Panc1 (cell line): ENCODE measurements at regions not wholly inside any gene's neighbourhood (a gene's known extent, or its start where the extent isn't known, plus 50 kb on each side); places are given as distances from the start of the nearest gene placed in this dataset.

ENCODE experiments used
- POLR2AphosphoS5 ChIP-seq: IDR thresholded peaks from 2 replicates; pipeline ENCODE4 v1.6.1; 2012; ENCODE audit warnings: mild to moderate bottlenecking, low read depth, low read length, moderate library complexity
- REST ChIP-seq, 2 experiments: IDR thresholded peaks; 2 replicates each; pipeline ENCODE4 v1.6.1; 2011 to 2012; ENCODE audit warnings: low read depth in 2 of 2, control low read depth in 1 of 2, low read length in 1 of 2, mild to moderate bottlenecking in 1 of 2, moderate library complexity in 1 of 2; ENCODE audit not compliant: insufficient read depth in 1 of 2
- SIN3A ChIP-seq: IDR thresholded peaks from 2 replicates; pipeline ENCODE4 v1.6.1; 2012; ENCODE audit warnings: low read depth, mild to moderate bottlenecking, low read length, moderate library complexity, borderline replicate concordance; ENCODE audit not compliant: insufficient read depth
- TF ChIP-seq, protein P1 (sequence below): fragments of 450-650 bp; IDR thresholded peaks from 2 replicates; pipeline ENCODE4 v1.5.1; 2017; ENCODE audit warnings: mild to moderate bottlenecking

DNA sequence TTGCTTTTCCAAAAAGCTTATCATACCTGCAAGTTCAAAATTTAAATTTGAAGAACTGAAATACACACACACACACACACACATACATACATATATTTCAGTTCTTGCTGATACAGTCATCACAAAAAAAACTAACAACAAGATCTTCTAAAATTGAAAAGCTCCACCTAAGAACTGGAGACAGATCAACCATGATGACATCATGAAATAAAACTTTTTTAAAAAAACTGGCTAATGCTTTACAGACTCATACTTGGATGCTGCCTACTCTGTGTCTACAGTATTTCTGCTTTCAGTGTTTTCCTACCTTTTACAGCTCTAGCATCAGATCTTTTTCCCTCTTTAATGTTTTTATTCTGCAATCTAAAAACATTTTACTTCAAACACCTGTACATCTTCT, 261.4 kb downstream of the DIO2 start:
- TF ChIP-seq, protein P1, sequence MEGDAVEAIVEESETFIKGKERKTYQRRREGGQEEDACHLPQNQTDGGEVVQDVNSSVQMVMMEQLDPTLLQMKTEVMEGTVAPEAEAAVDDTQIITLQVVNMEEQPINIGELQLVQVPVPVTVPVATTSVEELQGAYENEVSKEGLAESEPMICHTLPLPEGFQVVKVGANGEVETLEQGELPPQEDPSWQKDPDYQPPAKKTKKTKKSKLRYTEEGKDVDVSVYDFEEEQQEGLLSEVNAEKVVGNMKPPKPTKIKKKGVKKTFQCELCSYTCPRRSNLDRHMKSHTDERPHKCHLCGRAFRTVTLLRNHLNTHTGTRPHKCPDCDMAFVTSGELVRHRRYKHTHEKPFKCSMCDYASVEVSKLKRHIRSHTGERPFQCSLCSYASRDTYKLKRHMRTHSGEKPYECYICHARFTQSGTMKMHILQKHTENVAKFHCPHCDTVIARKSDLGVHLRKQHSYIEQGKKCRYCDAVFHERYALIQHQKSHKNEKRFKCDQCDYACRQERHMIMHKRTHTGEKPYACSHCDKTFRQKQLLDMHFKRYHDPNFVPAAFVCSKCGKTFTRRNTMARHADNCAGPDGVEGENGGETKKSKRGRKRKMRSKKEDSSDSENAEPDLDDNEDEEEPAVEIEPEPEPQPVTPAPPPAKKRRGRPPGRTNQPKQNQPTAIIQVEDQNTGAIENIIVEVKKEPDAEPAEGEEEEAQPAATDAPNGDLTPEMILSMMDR: no peak
- TF ChIP-seq REST (IDR thresholded peaks at IDR 0.05; ENCODE audit: insufficient read depth in 1 of 2, low read depth in 2 of 2, low read length in 1 of 2) (no peak), SIN3A (no peak), POLR2AphosphoS5 (no peak)
